Muscle of leg (tissue), 3 donors: ENCODE measurements at regions not wholly inside any gene's neighbourhood (a gene's known extent, or its start where the extent isn't known, plus 50 kb on each side); places are given as distances from the start of the nearest gene placed in this dataset.
A peak's percentile ranks its signal among the peaks of the same experiment; 100 is the strongest.

Experiments
- DNase-seq: peaks from one replicate; pipeline ENCODE4 v3.0.0; 2013
- H3K27ac ChIP-seq: one replicate; pipeline ENCODE4 v1.5.1; 2013; ENCODE audit warnings: mild to moderate bottlenecking, low read length, control low read depth
- H3K27me3 ChIP-seq: one replicate; pipeline ENCODE4 v1.6.1; 2013; ENCODE audit warnings: low read length; ENCODE audit not compliant: control insufficient read depth, insufficient read depth
- H3K36me3 ChIP-seq: one replicate; pipeline ENCODE4 v1.6.1; 2013; ENCODE audit warnings: low read length; ENCODE audit not compliant: control insufficient read depth, insufficient read depth
- H3K4me1 ChIP-seq: one replicate; pipeline ENCODE4 v1.6.1; 2013; ENCODE audit warnings: low read length; ENCODE audit not compliant: control insufficient read depth, insufficient read depth
- H3K4me3 ChIP-seq: one replicate; pipeline ENCODE4 v1.5.1; 2013; ENCODE audit warnings: low read length, control low read depth
- H3K9me3 ChIP-seq: replicated peaks from 2 replicates; pipeline ENCODE4 v1.6.1; 2013; ENCODE audit warnings: low read depth, low read length; ENCODE audit not compliant: control insufficient read depth
- WGBS: methylation state at CpG from one replicate; pipeline ENCODE4 v1.1.5; 2013; ENCODE audit warnings: missing lambda C conversion rate; ENCODE audit not compliant: insufficient coverage; 5-methylcytosine and 5-hydroxymethylcytosine counted together

DNA sequence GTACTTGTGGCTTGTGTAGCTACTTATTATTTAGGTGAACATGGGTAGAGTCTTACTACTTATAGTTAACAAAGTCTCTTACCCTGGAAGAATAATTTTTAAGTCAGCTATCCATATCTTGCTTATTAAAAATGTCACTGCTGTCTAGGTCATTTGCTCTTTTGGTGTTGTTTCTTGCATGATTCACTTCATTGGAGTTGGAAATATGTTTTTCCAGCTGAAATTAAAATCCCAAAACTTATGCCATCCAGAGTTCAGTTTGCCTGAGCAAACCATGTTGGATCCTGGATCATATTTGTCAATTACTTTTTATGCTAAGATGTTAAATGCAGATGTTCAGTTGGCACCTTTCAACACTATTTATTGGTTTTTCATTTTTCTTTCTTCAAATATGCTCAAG is 421.0 kb upstream of the RBMS3 start:
- Histone ChIP-seq H3K27ac (peak overlapping the region; percentile 38), H3K27me3 (no peaks in the 10 kb centered on the region), H3K4me3 (no peak overlapping the region), H3K4me1 (no peaks in the 10 kb centered on the region), H3K9me3 (no peaks in the 10 kb centered on the region), H3K36me3 (no peaks in the 10 kb centered on the region)
- peak; percentile 78 for DNase-seq

GRCh38 chr3:28860307-28860706 is 420.6 kb upstream of the RBMS3 start:
- H3K27ac ChIP-seq: peak overlapping the region; percentile 38
- no peaks in the 10 kb centered on the region for H3K27me3 ChIP-seq
- no peaks in the 10 kb centered on the region for H3K36me3 ChIP-seq
- H3K4me1 ChIP-seq: no peaks in the 10 kb centered on the region
- no peaks in the 10 kb centered on the region for H3K9me3 ChIP-seq
- DNase-seq: peak; percentile 80
- whole genome bisulfite sequencing: no CpG with 5 or more reads among the region's 4 CpGs
- H3K4me3 ChIP-seq: no peak overlapping the region

- H3K4me3 ChIP-seq: no peak overlapping the region
- H3K9me3 ChIP-seq: no peaks in the 10 kb centered on the region
- no peak for DNase-seq
- WGBS: no CpG with 5 or more reads among the region's 7 CpGs
- peaks cover 2% of the 10 kb centered on the region for H3K4me1 ChIP-seq
- no peak overlapping the region for H3K27ac ChIP-seq
- H3K36me3 ChIP-seq: no peaks in the 10 kb centered on the region
- H3K27me3 ChIP-seq: no peaks in the 10 kb centered on the region
Measured at GRCh38 chr3:28863186-28863585, 417.7 kb upstream of the RBMS3 start.

DNA sequence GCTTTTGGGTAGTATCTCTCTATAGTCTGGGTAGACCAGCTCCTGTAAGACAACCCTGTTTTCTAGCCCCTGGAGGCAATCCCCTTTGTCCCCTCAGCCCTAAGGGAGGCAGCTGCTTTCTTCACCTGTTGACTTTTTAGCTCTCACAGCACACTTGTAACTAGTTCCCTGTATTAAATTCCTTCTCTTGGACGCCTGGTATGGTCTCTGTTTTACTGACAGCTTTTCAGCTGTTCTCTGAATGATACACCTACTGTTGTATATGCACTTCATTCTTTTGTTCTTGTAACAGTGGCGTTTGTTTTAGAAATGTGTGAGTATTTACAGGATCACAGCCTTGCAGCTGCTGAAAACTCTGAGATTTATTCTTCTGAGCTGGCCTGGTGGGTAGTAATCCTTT is 413.0 kb upstream of the RBMS3 start:
- H3K27ac ChIP-seq: peak overlapping the region; percentile 45
- WGBS: no CpG with 5 or more reads among the region's 2 CpGs
- H3K4me3 ChIP-seq: no peak overlapping the region
- H3K27me3 ChIP-seq: no peaks in the 10 kb centered on the region
- no peaks in the 10 kb centered on the region for H3K9me3 ChIP-seq
- peak; percentile 52 for DNase-seq
- H3K36me3 ChIP-seq: no peaks in the 10 kb centered on the region
- peaks cover 2% of the 10 kb centered on the region for H3K4me1 ChIP-seq

GRCh38 chr3:28868897-28869296 is 412.0 kb upstream of the RBMS3 start:
- WGBS: no CpG with 5 or more reads among the region's 2 CpGs
- peaks cover 2% of the 10 kb centered on the region for H3K4me1 ChIP-seq
- no peak overlapping the region for H3K27ac ChIP-seq
- H3K36me3 ChIP-seq: no peaks in the 10 kb centered on the region
- no peak for DNase-seq
- H3K27me3 ChIP-seq: no peaks in the 10 kb centered on the region
- no peak overlapping the region for H3K4me3 ChIP-seq
- H3K9me3 ChIP-seq: no peaks in the 10 kb centered on the region

DNA sequence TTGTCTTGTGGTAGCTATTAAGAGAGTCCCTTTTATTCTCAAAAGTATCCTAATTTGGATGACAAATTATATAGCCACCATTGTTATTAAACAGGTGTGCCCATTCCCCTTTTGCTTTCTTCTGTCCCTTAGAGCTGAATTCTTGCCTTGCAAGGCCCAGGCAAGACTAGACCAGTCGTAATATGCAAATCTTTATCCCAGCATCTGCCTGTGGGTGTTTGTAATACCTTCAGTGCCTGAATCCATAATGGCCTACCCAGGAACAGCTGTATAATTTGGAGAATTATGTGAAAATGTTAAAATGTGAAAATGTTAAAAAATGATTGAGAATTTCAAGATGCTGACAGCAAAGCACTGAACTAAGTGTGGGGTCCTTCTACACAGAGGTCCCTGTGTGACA is 403.0 kb upstream of the RBMS3 start:
- Histone ChIP-seq H3K27me3 (no peaks in the 10 kb centered on the region), H3K27ac (no peak overlapping the region), H3K36me3 (no peaks in the 10 kb centered on the region), H3K4me1 (peaks cover 2% of the 10 kb centered on the region), H3K4me3 (no peak overlapping the region), H3K9me3 (no peaks in the 10 kb centered on the region)
- DNase-seq: no peak
- WGBS: no CpG with 5 or more reads among the region's 1 CpG

DNA sequence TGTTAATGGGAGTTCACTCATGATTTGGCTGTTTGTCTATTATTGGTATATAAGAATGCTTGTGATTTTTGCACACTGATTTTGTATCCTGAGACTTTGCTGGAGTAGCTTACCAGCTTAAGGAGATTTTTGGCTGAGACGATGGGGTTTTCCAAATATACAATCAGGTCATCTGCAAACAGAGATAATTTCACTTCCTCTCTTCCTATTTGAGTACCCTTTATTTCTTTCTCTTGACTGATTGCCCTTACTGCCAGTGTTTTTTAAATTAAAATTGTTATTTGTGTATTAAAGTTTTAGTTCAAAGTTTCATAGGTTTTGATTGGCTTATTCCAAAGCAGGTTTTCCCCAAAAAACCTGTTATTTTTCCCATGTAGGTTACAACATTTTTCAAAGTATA is 390.5 kb upstream of the RBMS3 start:
- no CpG with 5 or more reads among the region's 1 CpG for whole genome bisulfite sequencing
- Histone ChIP-seq H3K4me3 (no peak overlapping the region), H3K4me1 (no peaks in the 10 kb centered on the region)

DNA sequence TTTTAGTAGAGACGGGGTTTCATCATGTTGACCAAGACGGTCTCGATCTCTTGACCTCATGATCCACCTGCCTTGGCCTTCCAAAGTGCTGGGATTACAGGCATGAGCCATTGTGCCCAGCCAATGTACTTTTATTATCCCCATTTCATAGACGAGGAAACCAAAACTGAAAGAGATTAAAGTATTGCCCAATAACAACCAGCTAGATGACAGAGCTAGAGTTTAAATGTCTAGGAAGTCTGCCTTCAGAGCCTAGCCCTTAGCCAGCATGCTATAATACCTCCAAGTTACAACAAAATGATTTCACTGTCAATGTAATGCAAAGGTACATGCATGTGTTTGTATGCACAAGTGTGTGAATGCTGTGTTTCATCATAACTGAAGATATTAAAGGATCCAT is 389.4 kb upstream of the RBMS3 start:
- Histone ChIP-seq H3K27ac (no peak overlapping the region), H3K4me1 (no peaks in the 10 kb centered on the region), H3K4me3 (no peak overlapping the region), H3K36me3 (no peaks in the 10 kb centered on the region), H3K27me3 (no peaks in the 10 kb centered on the region), H3K9me3 (no peaks in the 10 kb centered on the region)
- WGBS: 100% methylated on average over 2 of the region's 4 CpGs
- DNase-seq: no peak

More for the DNA sequence above, 390.5 kb upstream of the RBMS3 start:
- DNase-seq: no peak
- Histone ChIP-seq H3K27me3 (no peaks in the 10 kb centered on the region), H3K36me3 (no peaks in the 10 kb centered on the region), H3K27ac (no peak overlapping the region), H3K9me3 (no peaks in the 10 kb centered on the region)

GRCh38 chr3:28900301-28900700 is 380.6 kb upstream of the RBMS3 start:
- Histone ChIP-seq H3K27me3 (no peaks in the 10 kb centered on the region), H3K36me3 (no peaks in the 10 kb centered on the region), H3K4me3 (no peak overlapping the region), H3K27ac (no peak overlapping the region), H3K9me3 (no peaks in the 10 kb centered on the region), H3K4me1 (no peaks in the 10 kb centered on the region)
- WGBS: no CpG with 5 or more reads among the region's 1 CpG
- no peak for DNase-seq

- Histone ChIP-seq H3K36me3 (no peaks in the 10 kb centered on the region), H3K9me3 (no peaks in the 10 kb centered on the region), H3K27me3 (no peaks in the 10 kb centered on the region), H3K4me3 (no peak overlapping the region), H3K4me1 (no peaks in the 10 kb centered on the region), H3K27ac (no peak overlapping the region)
- no peak for DNase-seq
Measured at GRCh38 chr3:28901018-28901417, 379.9 kb upstream of the RBMS3 start.

- no peak for DNase-seq
- no peak overlapping the region for H3K27ac ChIP-seq
- WGBS: 95% methylated on average over 23 of the region's 30 CpGs
Measured at GRCh38 chr3:28903171-28903601, 377.7 kb upstream of the RBMS3 start.

More at GRCh38 chr3:28903171-28903601, 377.7 kb upstream of the RBMS3 start:
- Histone ChIP-seq H3K4me3 (no peak overlapping the region), H3K9me3 (no peaks in the 10 kb centered on the region), H3K27me3 (no peaks in the 10 kb centered on the region), H3K4me1 (no peaks in the 10 kb centered on the region), H3K36me3 (no peaks in the 10 kb centered on the region)
